K562 (cell line): ENCODE measurements at regions not wholly inside any gene's neighbourhood (a gene's known extent, or its start where the extent isn't known, plus 50 kb on each side); places are given as distances from the start of the nearest gene placed in this dataset.

Experiments
- HMGN3 ChIP-seq: IDR thresholded peaks from 2 replicates; pipeline ENCODE4 v1.6.1; 2011; ENCODE audit warnings: borderline replicate concordance, low read depth, mild to moderate bottlenecking, mixed read lengths, low read length; ENCODE audit not compliant: insufficient read length; ENCODE audit errors: extremely low read depth
- HNRNPUL1 ChIP-seq: fragments of 200-400 bp; formaldehyde crosslinking; IDR thresholded peaks from 2 replicates; pipeline ENCODE4 v1.6.1; 2017; ENCODE audit warnings: low read length
- MCM3 ChIP-seq: fragments of 450-650 bp; IDR thresholded peaks from 2 replicates; pipeline ENCODE4 v1.6.1; 2016
- PCBP2 ChIP-seq: fragments of 200-400 bp; formaldehyde crosslinking; IDR thresholded peaks from 2 replicates; pipeline ENCODE4 v1.6.1; 2018; ENCODE audit warnings: low read length, low read depth, mild to moderate bottlenecking, moderate library complexity; ENCODE audit not compliant: poor library complexity, severe bottlenecking
- SP2 ChIP-seq: IDR thresholded peaks from 2 replicates; pipeline ENCODE4 v1.6.1; 2011; ENCODE audit warnings: mild to moderate bottlenecking, low read depth, low read length, moderate library complexity; ENCODE audit not compliant: poor library complexity, severe bottlenecking; ENCODE audit errors: extremely low read depth
- TAF9B ChIP-seq: fragments of 450-650 bp; IDR thresholded peaks from 2 replicates; pipeline ENCODE4 v1.6.1; 2018; ENCODE audit warnings: mild to moderate bottlenecking; ENCODE audit not compliant: partially characterized antibody
- UBTF ChIP-seq, 2 experiments: IDR thresholded peaks; 2 replicates each; pipeline ENCODE4 v1.6.1; 2012; ENCODE audit warnings: improper control_type of control experiment in 2 of 2, low read depth in 2 of 2, low read length in 2 of 2, borderline replicate concordance in 1 of 2
- TF ChIP-seq, protein P1 (sequence below): sonication (generic); formaldehyde crosslinking; IDR thresholded peaks from 2 replicates; pipeline ENCODE4 v1.8.1; 2022; ENCODE audit warnings: missing genetic modification reagents

GRCh38 chr12:28683366-28683765 is 465.7 kb upstream of the FAR2 start (continued):
- TF ChIP-seq SP2 (no peak), PCBP2 (no peak), UBTF (IDR thresholded peaks at IDR 0.05; ENCODE audit: borderline replicate concordance in 1 of 2, low read depth in 2 of 2, low read length in 2 of 2) (no peak), HMGN3 (no peak), MCM3 (no peak), TAF9B (no peak), HNRNPUL1 (no peak)
- TF ChIP-seq, protein P1, sequence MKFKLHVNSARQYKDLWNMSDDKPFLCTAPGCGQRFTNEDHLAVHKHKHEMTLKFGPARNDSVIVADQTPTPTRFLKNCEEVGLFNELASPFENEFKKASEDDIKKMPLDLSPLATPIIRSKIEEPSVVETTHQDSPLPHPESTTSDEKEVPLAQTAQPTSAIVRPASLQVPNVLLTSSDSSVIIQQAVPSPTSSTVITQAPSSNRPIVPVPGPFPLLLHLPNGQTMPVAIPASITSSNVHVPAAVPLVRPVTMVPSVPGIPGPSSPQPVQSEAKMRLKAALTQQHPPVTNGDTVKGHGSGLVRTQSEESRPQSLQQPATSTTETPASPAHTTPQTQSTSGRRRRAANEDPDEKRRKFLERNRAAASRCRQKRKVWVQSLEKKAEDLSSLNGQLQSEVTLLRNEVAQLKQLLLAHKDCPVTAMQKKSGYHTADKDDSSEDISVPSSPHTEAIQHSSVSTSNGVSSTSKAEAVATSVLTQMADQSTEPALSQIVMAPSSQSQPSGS (CRISPR knock-in tag), result no peak
